Hepatocyte (in vitro differentiated cells): ENCODE measurements at regions not wholly inside any gene's neighbourhood (a gene's known extent, or its start where the extent isn't known, plus 50 kb on each side); places are given as distances from the start of the nearest gene placed in this dataset.

Source experiments
- DNase-seq: peaks from one replicate; pipeline ENCODE4 v3.0.0-alpha.2; 2016; ENCODE audit warnings: low spot score
- H2AFZ ChIP-seq: fragments of 200-600 bp; sonication (generic); 2 replicates; pipeline ENCODE4 v1.6.0; 2016; ENCODE audit warnings: antibody characterized with exemption, mild to moderate bottlenecking
- H3K27ac ChIP-seq: fragments of 200-600 bp; sonication (generic); 2 replicates; pipeline ENCODE4 v1.5.1; 2016; ENCODE audit warnings: mild to moderate bottlenecking
- H3K27me3 ChIP-seq: fragments of 200-600 bp; sonication (generic); 2 replicates; pipeline ENCODE4 v1.6.1; 2016
- H3K36me3 ChIP-seq: fragments of 200-600 bp; sonication (generic); replicated peaks from 2 replicates; pipeline ENCODE4 v1.5.1; 2016; ENCODE audit warnings: low read depth; ENCODE audit not compliant: insufficient read depth
- H3K4me1 ChIP-seq: fragments of 200-600 bp; sonication (generic); 2 replicates; pipeline ENCODE4 v1.5.1; 2016; ENCODE audit warnings: mild to moderate bottlenecking, moderate library complexity; ENCODE audit not compliant: insufficient read depth
- H3K4me2 ChIP-seq: fragments of 200-600 bp; sonication (generic); 2 replicates; pipeline ENCODE4 v1.6.0; 2016
- H3K4me3 ChIP-seq: fragments of 200-600 bp; sonication (generic); 2 replicates; pipeline ENCODE4 v1.5.1; 2016; ENCODE audit warnings: mild to moderate bottlenecking
- H3K79me2 ChIP-seq: fragments of 200-600 bp; sonication (generic); 2 replicates; pipeline ENCODE4 v1.6.0; 2017; ENCODE audit warnings: mild to moderate bottlenecking
- H3K9me2 ChIP-seq: fragments of 200-600 bp; sonication (generic); replicated peaks from 2 replicates; pipeline ENCODE4 v1.6.0; 2017; ENCODE audit warnings: mild to moderate bottlenecking; ENCODE audit not compliant: insufficient read depth
- H3K9me3 ChIP-seq: fragments of 200-600 bp; sonication (generic); 2 replicates; pipeline ENCODE4 v1.5.1; 2016; ENCODE audit warnings: low read depth, mild to moderate bottlenecking
- H4K20me1 ChIP-seq: fragments of 200-600 bp; sonication (generic); 2 replicates; pipeline ENCODE4 v1.6.0; 2016; ENCODE audit warnings: mild to moderate bottlenecking; ENCODE audit not compliant: insufficient read depth, poor library complexity, severe bottlenecking
- EZH2 ChIP-seq: fragments of 200-600 bp; sonication (generic); IDR thresholded peaks from 2 replicates; pipeline ENCODE4 v1.6.1; 2016; ENCODE audit warnings: antibody characterized with exemption, mild to moderate bottlenecking, borderline replicate concordance
- EZH2phosphoT487 ChIP-seq: fragments of 200-600 bp; sonication (generic); IDR thresholded peaks from one replicate; pipeline ENCODE4 v1.6.1; 2018; ENCODE audit warnings: antibody characterized with exemption, mild to moderate bottlenecking, low read depth, moderate library complexity; ENCODE audit not compliant: unreplicated experiment, severe bottlenecking
- WGBS: methylation state at CpG from one replicate; pipeline ENCODE4 v1.1.6; 2016; ENCODE audit warnings: low lambda C conversion rate; ENCODE audit errors: missing lambda C conversion rate; 5-methylcytosine and 5-hydroxymethylcytosine counted together
- TF ChIP-seq, protein P1 (sequence below): fragments of 200-600 bp; sonication (generic); IDR thresholded peaks from 2 replicates; pipeline ENCODE4 v1.5.1; 2016; ENCODE audit warnings: antibody characterized with exemption, mild to moderate bottlenecking; ENCODE audit not compliant: poor library complexity

DNA sequence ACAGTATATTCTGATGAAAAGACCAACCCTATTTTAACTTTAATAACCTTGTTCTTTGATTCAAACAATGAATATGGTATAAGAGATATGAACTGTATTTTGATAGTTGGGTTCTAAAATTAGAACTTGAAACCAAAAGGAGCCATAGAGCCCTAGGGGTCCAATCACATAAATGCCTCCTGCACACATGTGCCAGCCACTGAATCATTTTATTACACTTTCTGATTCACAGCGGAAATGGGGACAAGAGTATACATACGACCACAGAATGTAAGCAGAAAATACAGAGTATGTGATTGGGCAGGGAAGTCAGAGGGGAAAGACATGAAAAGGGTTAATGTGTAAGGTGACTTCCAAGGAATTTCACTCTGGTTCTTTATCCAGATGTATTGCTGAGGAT, 1000.2 kb downstream of the NR2F1-AS1 start:
- H3K79me2 ChIP-seq: no peaks in the 10 kb centered on the region
- H4K20me1 ChIP-seq: no peaks in the 10 kb centered on the region
- no peaks in the 10 kb centered on the region for H3K9me2 ChIP-seq
- no peaks in the 10 kb centered on the region for H3K27me3 ChIP-seq
- no peak overlapping the region for H3K4me3 ChIP-seq
- H3K4me2 ChIP-seq: no peak overlapping the region
- 74% methylated on average over 2 of the region's 2 CpGs for WGBS
- no peaks in the 10 kb centered on the region for H3K36me3 ChIP-seq
- no peaks in the 10 kb centered on the region for H3K4me1 ChIP-seq
- H3K27ac ChIP-seq: no peak overlapping the region
- H3K9me3 ChIP-seq: no peaks in the 10 kb centered on the region
- DNase-seq: no peak
- no peak for TF ChIP-seq EZH2phosphoT487
- TF ChIP-seq, protein P1, sequence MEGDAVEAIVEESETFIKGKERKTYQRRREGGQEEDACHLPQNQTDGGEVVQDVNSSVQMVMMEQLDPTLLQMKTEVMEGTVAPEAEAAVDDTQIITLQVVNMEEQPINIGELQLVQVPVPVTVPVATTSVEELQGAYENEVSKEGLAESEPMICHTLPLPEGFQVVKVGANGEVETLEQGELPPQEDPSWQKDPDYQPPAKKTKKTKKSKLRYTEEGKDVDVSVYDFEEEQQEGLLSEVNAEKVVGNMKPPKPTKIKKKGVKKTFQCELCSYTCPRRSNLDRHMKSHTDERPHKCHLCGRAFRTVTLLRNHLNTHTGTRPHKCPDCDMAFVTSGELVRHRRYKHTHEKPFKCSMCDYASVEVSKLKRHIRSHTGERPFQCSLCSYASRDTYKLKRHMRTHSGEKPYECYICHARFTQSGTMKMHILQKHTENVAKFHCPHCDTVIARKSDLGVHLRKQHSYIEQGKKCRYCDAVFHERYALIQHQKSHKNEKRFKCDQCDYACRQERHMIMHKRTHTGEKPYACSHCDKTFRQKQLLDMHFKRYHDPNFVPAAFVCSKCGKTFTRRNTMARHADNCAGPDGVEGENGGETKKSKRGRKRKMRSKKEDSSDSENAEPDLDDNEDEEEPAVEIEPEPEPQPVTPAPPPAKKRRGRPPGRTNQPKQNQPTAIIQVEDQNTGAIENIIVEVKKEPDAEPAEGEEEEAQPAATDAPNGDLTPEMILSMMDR: no peak
- TF ChIP-seq EZH2: no peak
- no peak overlapping the region for H2AFZ ChIP-seq

GRCh38 chr5:92574023-92574422, 1007.0 kb downstream of the NR2F1-AS1 start:
- no peak overlapping the region for H3K27ac ChIP-seq

GRCh38 chr5:92568522-92568921, 1012.5 kb downstream of the NR2F1-AS1 start:
- Histone ChIP-seq H3K9me2 (no peaks in the 10 kb centered on the region), H3K79me2 (no peaks in the 10 kb centered on the region), H3K9me3 (no peaks in the 10 kb centered on the region), H3K4me3 (no peak overlapping the region), H2AFZ (no peak overlapping the region), H4K20me1 (no peaks in the 10 kb centered on the region), H3K27ac (no peak overlapping the region), H3K4me2 (no peak overlapping the region), H3K36me3 (no peaks in the 10 kb centered on the region), H3K27me3 (no peaks in the 10 kb centered on the region), H3K4me1 (no peaks in the 10 kb centered on the region)
- TF ChIP-seq EZH2phosphoT487 (no peak), EZH2 (no peak)
- TF ChIP-seq, protein P1: no peak
- no peak for DNase-seq
- 82% methylated on average over 2 of the region's 2 CpGs for WGBS

More at GRCh38 chr5:92574023-92574422, 1007.0 kb downstream of the NR2F1-AS1 start:
- H3K36me3 ChIP-seq: no peaks in the 10 kb centered on the region
- no peak for TF ChIP-seq EZH2
- TF ChIP-seq EZH2phosphoT487: no peak
- TF ChIP-seq, protein P1: no peak
- H3K4me1 ChIP-seq: no peaks in the 10 kb centered on the region
- H3K27me3 ChIP-seq: no peaks in the 10 kb centered on the region
- 92% methylated on average over 3 of the region's 3 CpGs for WGBS
- DNase-seq: no peak
- H3K4me2 ChIP-seq: no peak overlapping the region
- no peaks in the 10 kb centered on the region for H3K9me3 ChIP-seq
- H3K4me3 ChIP-seq: no peak overlapping the region
- no peaks in the 10 kb centered on the region for H4K20me1 ChIP-seq
- no peaks in the 10 kb centered on the region for H3K9me2 ChIP-seq
- H3K79me2 ChIP-seq: no peaks in the 10 kb centered on the region
- no peak overlapping the region for H2AFZ ChIP-seq

DNA sequence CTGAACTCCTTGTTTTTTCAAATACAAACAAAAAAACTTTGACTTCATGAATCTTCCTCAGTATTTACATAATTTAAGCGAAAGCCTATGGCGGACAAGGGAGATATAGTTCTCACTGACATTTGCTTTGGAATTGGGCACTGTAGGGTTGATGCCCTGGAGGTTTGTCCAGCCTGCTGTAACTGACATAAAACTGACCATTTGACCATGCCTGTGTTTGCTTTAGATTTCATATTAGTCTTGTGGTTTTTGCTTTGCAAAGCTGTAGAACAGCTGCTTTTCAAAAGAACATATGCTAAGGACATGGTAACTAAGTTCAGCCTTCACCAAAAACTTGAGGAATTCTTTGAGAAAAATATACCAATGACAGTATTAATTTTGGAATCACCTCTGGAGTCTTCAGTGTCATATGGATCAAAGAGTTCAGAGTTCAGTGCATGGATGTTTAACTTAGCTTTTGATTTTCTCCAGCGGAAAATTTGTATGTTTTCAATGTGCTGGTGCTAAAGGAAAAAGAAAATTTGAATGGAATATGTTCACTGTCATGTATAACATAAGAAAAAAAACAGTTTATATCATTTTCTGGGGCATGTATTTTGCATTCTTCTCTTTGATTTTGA, 1013.1 kb downstream of the NR2F1-AS1 start:
- no peak overlapping the region for H3K4me3 ChIP-seq
- no peaks in the 10 kb centered on the region for H4K20me1 ChIP-seq
- no peak overlapping the region for H3K4me2 ChIP-seq
- TF ChIP-seq EZH2: no peak
- TF ChIP-seq, protein P1: no peak
- TF ChIP-seq EZH2phosphoT487: no peak
- DNase-seq: no peak
- no peak overlapping the region for H2AFZ ChIP-seq
- no peaks in the 10 kb centered on the region for H3K4me1 ChIP-seq
- no peaks in the 10 kb centered on the region for H3K9me3 ChIP-seq
- no peaks in the 10 kb centered on the region for H3K27me3 ChIP-seq
- WGBS: 96% methylated on average over 3 of the region's 3 CpGs
- H3K79me2 ChIP-seq: no peaks in the 10 kb centered on the region
- H3K27ac ChIP-seq: no peak overlapping the region
- no peaks in the 10 kb centered on the region for H3K9me2 ChIP-seq
- no peaks in the 10 kb centered on the region for H3K36me3 ChIP-seq
